ENCODE measurements at regions not wholly inside any gene's neighbourhood (a gene's known extent, or its start where the extent isn't known, plus 50 kb on each side); places are given as distances from the start of the nearest gene placed in this dataset.

- no peak overlapping the region for H3K4me3 ChIP-seq (replicated peaks; ENCODE audit: low read depth, low read length)
- no peak for DNase-seq (ENCODE audit: low read depth)
- no peak for TF ChIP-seq CTCF (IDR thresholded peaks at IDR 0.05; ENCODE audit: low read length, missing control alignments)
These were observed 234.0 kb upstream of the IRF2BP2 start for GRCh38 chr1:234843946-234844345.

GRCh38 chr1:234842726-234843641 is 233.0 kb upstream of the IRF2BP2 start:
- no peak for DNase-seq (ENCODE audit: low read depth)
- no peak overlapping the region for H3K4me3 ChIP-seq (replicated peaks; ENCODE audit: low read depth, low read length)
- no peak for TF ChIP-seq CTCF (IDR thresholded peaks at IDR 0.05; ENCODE audit: low read length, missing control alignments)

- H3K4me3 ChIP-seq (replicated peaks; ENCODE audit: low read depth, low read length), result no peak overlapping the region
- peak; percentile 56 for DNase-seq (ENCODE audit: low read depth)
- TF ChIP-seq CTCF (IDR thresholded peaks at IDR 0.05; ENCODE audit: low read length, missing control alignments), result no peak
These were observed 231.8 kb upstream of the IRF2BP2 start for GRCh38 chr1:234841710-234842231.

GRCh38 chr1:234841281-234841680 is 231.3 kb upstream of the IRF2BP2 start:
- no peak for TF ChIP-seq CTCF (IDR thresholded peaks at IDR 0.05; ENCODE audit: low read length, missing control alignments)
- H3K4me3 ChIP-seq (replicated peaks; ENCODE audit: low read depth, low read length), result no peak overlapping the region
- DNase-seq (ENCODE audit: low read depth), result no peak

- no peak for DNase-seq (ENCODE audit: low read depth)
- TF ChIP-seq CTCF (IDR thresholded peaks at IDR 0.05; ENCODE audit: low read length, missing control alignments), result no peak
These were observed 230.9 kb upstream of the IRF2BP2 start for GRCh38 chr1:234840843-234841242.

GRCh38 chr1:234840253-234840652 is 230.3 kb upstream of the IRF2BP2 start:
- TF ChIP-seq CTCF (IDR thresholded peaks at IDR 0.05; ENCODE audit: low read length, missing control alignments), result no peak
- no peak for DNase-seq (ENCODE audit: low read depth)
- H3K4me3 ChIP-seq (replicated peaks; ENCODE audit: low read depth, low read length), result no peak overlapping the region

More at GRCh38 chr1:234840843-234841242, 230.9 kb upstream of the IRF2BP2 start:
- H3K4me3 ChIP-seq (replicated peaks; ENCODE audit: low read depth, low read length), result no peak overlapping the region
